ENCODE measurements at regions not wholly inside any gene's neighbourhood (a gene's known extent, or its start where the extent isn't known, plus 50 kb on each side); places are given as distances from the start of the nearest gene placed in this dataset.

DNA sequence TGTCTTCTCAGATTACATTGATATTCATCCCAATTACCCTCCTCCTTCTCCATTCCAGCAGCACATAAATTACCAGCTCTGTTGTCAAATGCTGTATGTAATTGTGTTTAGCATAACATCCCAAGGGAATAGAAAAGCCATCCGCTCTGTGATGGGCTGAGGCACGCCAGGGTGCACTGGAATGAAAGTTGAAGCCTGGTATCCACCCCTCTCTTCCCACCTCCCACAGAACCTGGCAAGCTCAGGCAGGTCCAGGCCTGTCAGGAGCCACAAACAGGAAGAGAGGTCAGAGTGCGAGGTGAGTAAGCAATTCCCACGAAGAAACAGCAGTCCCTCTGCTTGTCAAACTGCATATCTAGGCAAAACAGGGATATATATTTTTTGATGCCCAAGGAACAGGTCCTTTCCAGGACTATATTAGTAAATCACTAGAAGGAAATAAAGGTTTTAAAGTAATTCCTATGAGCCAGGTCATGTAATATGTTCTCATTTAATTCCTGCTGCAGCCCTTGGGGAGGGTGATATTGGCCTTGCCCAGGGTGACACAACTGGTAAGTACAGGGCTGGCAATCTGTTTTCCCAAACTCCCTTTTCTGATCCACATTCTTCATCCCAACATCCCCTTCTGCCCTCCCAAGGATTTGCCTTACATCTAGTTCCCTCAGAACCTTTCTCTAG lies 155.6 kb upstream of the GHITM start:
- DNase-seq (no peak), ATAC-seq (no peak)

DNA sequence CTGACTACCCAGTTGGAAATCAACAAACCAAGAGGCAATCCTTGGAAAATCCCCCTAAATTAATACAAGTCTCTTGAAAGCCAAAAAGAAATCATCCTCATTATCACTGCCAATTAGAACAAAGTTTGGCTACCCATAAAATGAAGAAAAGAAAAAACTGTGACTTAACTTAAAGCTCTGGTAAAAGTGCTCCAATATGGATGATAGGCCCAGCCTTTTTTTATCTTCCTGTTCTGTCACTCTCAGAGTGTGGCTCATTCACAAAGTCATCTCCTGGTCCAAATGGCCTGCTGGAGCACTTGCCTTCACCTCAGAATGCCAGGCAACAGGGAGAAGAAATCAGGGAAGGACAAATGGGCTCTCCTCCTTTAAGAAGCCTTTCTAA lies 155.1 kb upstream of the GHITM start:
- H3K9me3 Mint-ChIP-seq = no peaks in the 10 kb centered on the region
- no peak overlapping the region for H3K27ac Mint-ChIP-seq
- no peak for DNase-seq
- no peaks in the 10 kb centered on the region for H3K27me3 Mint-ChIP-seq
- H3K4me1 Mint-ChIP-seq = no peaks in the 10 kb centered on the region
- H3K4me3 Mint-ChIP-seq = no peak overlapping the region
- no peak for ATAC-seq

More for the DNA sequence above, 155.6 kb upstream of the GHITM start:
- Mint-ChIP-seq H3K27ac (peak overlapping the region; percentile 15 to 71), H3K27me3 (no peaks in the 10 kb centered on the region), H3K4me3 (no peak overlapping the region), H3K9me3 (no peaks in the 10 kb centered on the region), H3K4me1 (no peaks in the 10 kb centered on the region)

DNA sequence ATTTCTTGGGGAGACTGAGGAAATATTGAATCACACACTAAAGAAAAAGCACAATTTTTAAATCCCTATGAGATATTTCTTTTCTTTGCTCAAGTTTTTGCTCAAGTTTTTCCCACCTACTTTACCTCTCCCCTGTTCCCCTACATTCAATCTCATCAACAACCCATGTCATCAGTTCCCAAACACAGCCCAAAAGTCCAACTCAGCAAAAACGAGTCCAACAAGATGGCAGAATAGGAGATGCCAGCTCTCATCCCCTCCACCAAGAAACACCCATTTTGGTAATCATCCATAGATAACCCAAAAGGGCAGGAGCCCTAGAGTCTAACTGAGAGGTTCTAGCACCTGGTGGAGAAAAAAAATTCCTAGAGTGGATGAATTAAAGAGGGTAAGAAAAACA lies 152.5 kb upstream of the GHITM start:
- H3K27me3 Mint-ChIP-seq = no peaks in the 10 kb centered on the region

DNA sequence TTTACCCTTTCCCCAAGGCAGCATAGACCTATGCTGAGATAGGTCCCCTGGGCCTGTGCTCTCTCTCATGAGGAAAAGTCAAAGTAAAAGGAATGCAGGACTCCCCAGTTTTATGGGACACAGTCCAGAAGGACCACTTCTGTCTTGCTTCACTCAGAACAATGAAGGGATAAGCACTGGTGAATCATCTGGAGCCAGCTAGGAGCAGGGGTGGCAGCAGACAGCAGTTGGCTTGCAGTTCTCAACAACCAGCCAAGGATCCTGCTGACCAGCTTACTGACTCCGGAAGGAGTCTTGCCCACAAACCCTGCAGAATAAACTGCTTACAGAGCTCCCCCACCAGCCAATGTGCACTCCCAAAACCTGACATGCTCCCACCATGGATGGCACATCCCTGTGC lies 152.1 kb upstream of the GHITM start:
- no peak overlapping the region for H3K4me3 Mint-ChIP-seq
- H3K4me1 Mint-ChIP-seq = no peaks in the 10 kb centered on the region
- ATAC-seq (no peak), DNase-seq (no peak)
- H3K27ac Mint-ChIP-seq = peak overlapping the region in 1 of 2 donors; percentile 79
- no peaks in the 10 kb centered on the region for H3K9me3 Mint-ChIP-seq
- no peaks in the 10 kb centered on the region for H3K27me3 Mint-ChIP-seq

More for the DNA sequence above, 152.5 kb upstream of the GHITM start:
- Mint-ChIP-seq H3K4me1 (no peaks in the 10 kb centered on the region), H3K4me3 (no peak overlapping the region), H3K9me3 (no peaks in the 10 kb centered on the region), H3K27ac (no peak overlapping the region)
- no peak for DNase-seq
- no peak for ATAC-seq

DNA sequence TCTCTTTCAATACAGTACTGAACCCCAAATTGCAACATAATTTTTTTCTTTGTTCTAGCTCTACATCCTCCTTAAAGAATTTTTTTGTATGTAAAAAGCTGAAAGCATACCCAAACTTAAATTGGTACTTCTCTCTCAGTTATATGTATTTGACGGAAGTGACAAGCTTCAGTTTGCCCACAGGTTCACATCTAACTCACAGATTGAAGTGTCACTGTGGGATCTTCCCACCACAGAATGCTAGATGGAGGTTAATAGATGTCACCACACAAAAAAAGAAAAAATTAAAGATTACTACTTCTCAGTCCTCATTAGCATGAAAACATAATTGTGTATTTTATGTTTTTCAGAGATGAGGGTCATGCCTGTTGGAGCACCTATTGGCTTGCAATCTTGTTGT lies 150.9 kb upstream of the GHITM start:
- no peak overlapping the region for H3K4me3 Mint-ChIP-seq
- no peaks in the 10 kb centered on the region for H3K4me1 Mint-ChIP-seq
- DNase-seq (no peak), ATAC-seq (no peak)
- H3K27ac Mint-ChIP-seq = no peak overlapping the region
- H3K27me3 Mint-ChIP-seq = no peaks in the 10 kb centered on the region
- no peaks in the 10 kb centered on the region for H3K9me3 Mint-ChIP-seq

DNA sequence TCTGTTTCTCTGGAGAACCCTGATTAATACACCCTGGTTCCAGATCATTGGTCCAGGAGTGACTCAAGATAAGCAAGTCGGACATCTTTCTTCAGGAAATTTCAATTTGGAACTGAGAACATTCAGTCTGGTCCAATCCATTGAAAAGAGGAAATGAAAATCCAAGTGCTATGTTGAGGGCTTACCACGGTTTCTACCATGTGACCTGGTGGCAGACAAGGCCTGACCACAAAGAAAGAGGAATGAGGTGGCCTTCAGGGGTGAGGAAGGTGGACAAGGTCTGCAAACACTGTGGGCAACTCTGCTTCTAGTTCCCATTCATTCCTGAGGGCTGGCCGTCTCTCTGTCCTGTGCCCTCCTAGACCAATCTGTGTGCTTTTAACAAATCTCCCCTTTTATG lies 149.2 kb upstream of the GHITM start:
- DNase-seq (no peak), ATAC-seq (no peak)
- Mint-ChIP-seq H3K27me3 (no peaks in the 10 kb centered on the region), H3K9me3 (no peaks in the 10 kb centered on the region), H3K4me1 (no peaks in the 10 kb centered on the region), H3K27ac (no peak overlapping the region), H3K4me3 (no peak overlapping the region)

DNA sequence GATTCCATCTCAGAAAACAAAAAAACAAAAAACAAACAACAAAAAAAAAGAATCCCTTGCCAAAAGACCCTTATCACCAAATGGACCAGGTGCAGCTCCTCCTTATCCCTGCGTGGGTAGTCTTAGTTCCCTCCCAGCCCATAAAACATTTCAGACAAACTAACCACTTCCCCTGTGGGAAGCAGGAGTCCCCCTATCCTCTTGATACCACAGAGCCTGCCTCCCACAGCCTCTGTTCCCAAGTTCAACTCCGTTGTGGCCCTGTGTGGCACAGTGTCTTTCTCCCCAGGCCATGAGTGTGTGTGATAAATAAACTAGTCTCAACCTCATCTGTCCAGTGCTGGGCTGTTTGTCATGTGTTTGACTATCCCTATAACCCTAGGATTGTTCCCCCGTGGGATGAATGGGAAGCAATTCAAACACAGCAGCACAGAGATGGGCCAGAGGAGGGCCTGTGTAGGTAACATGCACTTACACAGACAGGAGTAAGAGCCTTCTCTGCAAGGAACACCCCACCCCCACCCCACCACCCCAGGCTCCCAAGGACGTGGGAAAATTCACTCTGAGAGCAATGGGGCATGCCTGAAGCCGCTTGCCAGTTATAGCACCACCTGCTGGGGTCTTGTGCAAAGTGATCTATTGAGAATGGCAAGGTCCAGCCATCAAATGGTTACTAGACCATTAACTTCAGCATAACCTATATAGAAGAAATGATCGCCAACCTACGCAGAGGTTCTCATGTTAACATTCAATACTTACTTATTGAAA lies 147.1 kb upstream of the GHITM start:
- Mint-ChIP-seq H3K9me3 (no peaks in the 10 kb centered on the region), H3K4me3 (no peak overlapping the region), H3K27ac (no peak overlapping the region), H3K4me1 (no peaks in the 10 kb centered on the region), H3K27me3 (no peaks in the 10 kb centered on the region)
- ATAC-seq (no peak), DNase-seq (no peak)

DNA sequence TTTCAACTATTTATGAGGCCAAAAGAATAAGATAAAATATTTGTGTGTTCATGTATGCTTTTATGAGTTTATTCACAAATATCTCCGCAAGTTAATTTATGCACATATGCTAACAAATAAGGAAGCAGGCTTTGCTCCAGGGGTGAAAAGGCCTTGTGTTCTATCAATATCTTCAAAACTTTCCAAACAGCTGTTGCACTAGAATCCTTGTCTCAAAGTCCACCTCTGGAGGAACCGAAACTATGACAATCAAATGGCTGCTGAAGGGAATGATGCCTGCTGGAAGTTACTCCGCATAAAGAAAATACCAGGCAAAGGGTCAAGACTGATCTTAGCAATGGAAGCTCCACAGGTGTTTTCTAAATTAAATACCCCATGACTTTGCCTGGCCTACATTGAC lies 145.0 kb upstream of the GHITM start:
- Mint-ChIP-seq H3K9me3 (no peaks in the 10 kb centered on the region), H3K27me3 (peaks cover 9% of the 10 kb centered on the region), H3K4me1 (no peaks in the 10 kb centered on the region), H3K27ac (no peak overlapping the region), H3K4me3 (no peak overlapping the region)
- DNase-seq = no peak
- no peak for ATAC-seq

DNA sequence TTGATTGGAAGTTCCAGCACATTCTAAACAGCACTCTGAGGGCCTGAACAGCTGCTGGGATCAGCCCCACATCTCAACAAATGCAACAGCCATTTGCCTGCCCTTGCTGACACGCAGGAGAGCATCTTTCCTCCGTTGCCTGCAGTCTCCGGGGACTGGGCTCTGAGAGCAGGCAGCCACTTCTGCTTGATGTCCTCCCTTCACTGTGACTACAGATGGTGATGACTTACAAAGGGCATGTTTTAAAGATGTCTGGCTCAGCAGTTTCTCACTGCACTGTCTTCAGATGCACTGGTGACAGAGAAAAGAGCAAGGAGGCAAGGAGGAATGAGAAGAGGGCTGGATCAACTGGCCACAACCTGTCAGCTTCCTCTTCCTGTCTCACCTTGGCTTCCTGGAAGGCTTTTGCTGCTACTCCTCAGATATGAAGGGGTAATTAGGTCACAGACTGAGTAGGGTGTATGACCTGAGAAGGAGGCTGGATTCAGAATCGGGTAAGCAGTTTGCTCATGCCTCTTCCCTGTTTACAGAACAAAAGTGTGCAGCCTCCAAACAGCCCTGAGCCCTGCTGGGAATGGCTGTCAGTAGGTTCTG lies 143.5 kb upstream of the GHITM start:
- peaks cover 10% of the 10 kb centered on the region for H3K27me3 Mint-ChIP-seq
- no peak overlapping the region for H3K4me3 Mint-ChIP-seq
- no peaks in the 10 kb centered on the region for H3K9me3 Mint-ChIP-seq
- no peak overlapping the region for H3K27ac Mint-ChIP-seq
- DNase-seq = no peak
- no peak for ATAC-seq
- H3K4me1 Mint-ChIP-seq = no peaks in the 10 kb centered on the region

DNA sequence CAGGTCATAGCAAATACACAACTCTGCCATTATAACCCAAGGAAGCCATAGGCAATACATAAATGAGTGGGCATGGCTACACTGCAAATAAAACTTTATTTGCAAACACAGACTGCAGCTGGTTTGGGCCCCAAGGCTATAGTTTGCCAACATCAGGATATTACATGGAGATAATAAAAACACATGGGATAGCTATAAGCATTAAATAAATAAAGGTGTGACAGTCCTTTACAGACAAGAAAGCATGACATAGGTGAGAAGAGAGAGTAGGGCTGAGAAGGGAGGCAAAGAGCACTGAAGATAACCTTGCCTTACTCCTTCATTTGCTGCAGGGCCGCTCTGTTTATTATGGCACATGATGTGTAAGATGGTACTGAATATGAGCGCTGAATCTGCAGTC lies 135.1 kb upstream of the GHITM start:
- H3K9me3 Mint-ChIP-seq = no peaks in the 10 kb centered on the region
- no peaks in the 10 kb centered on the region for H3K4me1 Mint-ChIP-seq
- no peak overlapping the region for H3K27ac Mint-ChIP-seq
- DNase-seq (no peak), ATAC-seq (no peak)
- H3K4me3 Mint-ChIP-seq = no peak overlapping the region
- H3K27me3 Mint-ChIP-seq = peaks cover 19% of the 10 kb centered on the region

DNA sequence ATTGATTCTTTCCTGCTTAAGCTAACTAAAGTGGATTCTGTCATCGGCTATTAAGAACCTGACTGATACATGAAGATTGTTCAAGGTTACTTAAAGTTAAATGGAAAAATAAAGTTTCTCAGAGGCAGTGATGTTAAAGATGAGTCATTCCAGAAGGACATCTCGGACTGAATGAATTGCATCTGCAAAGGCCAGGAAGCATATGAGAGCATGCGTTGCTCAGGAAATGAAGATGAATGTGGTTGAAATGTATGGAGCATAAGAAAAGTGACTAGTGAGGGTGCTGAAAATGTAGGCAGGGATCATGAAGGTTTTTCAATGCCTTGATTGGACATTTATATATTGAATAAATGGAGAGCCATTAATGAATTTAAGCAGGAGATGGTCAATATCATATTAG lies 133.9 kb upstream of the GHITM start:
- no peaks in the 10 kb centered on the region for H3K9me3 Mint-ChIP-seq
- H3K4me3 Mint-ChIP-seq = no peak overlapping the region
- no peak overlapping the region for H3K27ac Mint-ChIP-seq

DNA sequence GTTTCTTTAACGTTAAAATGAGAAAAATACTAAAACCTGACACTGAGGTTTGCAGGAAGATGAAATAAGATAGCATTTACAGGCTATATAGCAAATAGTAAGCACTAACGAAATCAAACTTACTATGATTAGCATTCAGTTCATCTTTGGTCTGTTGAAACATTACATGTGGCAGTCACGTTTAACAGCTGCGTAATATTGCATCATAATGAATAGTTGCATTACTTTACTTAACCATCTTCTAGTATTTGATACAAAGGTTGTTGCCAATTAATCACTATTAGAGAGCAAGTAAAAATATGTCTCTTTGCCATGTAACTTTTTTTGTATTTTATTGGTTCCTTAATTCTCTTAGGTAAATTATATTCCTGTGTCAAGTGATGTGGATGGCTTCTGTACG lies 131.8 kb upstream of the GHITM start:
- Mint-ChIP-seq H3K9me3 (no peaks in the 10 kb centered on the region), H3K27ac (no peak overlapping the region), H3K4me1 (no peaks in the 10 kb centered on the region), H3K27me3 (peaks cover 25% of the 10 kb centered on the region), H3K4me3 (no peak overlapping the region)
- no peak for ATAC-seq
- no peak for DNase-seq

More for the DNA sequence above, 133.9 kb upstream of the GHITM start:
- DNase-seq = no peak
- no peaks in the 10 kb centered on the region for H3K4me1 Mint-ChIP-seq
- ATAC-seq = no peak
- peaks cover 19% of the 10 kb centered on the region for H3K27me3 Mint-ChIP-seq

DNA sequence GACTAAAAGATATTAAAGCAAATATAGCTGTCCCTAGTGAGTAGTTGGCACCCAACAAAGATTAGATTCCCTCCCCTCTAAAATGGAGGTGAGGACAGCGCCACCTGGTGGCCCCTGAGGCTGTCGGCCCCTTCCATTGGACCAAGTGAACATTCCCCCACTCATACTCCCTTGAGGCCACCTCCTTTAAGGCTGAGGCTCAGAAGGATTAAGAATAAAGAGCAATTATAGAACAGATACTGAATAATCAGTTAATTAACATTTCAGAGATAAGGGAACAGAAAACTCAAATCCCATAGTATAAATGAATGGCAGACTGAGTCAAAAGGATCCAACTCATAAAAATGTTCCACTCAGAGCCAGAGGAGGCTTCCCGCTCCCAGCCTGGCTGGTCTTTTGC lies 130.4 kb upstream of the GHITM start:
- Mint-ChIP-seq H3K27me3 (peaks cover 32% of the 10 kb centered on the region), H3K4me1 (no peaks in the 10 kb centered on the region), H3K27ac (no peak overlapping the region), H3K4me3 (no peak overlapping the region), H3K9me3 (no peaks in the 10 kb centered on the region)
- DNase-seq (peak; percentile 15 to 19), ATAC-seq (peak; percentile 54)

DNA sequence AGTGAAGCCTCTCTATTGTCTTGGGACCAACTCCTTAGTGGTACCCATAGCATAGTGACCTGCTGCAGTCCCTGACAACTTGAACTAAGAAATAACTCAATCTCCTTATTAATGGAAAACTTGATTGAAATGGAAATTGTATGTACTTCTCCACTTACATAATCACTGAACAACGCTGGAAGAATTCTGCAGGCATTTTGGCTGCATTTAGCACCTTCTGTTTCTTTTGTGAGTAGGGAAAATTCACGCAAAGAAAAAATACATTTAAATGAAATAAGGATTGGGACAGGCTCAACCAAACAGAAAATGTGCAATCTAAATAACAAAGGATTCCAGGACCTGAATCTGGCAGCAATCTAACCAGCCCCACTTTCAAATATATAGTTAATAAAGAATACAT lies 126.9 kb upstream of the GHITM start:
- Mint-ChIP-seq H3K27ac (no peak overlapping the region), H3K4me1 (no peaks in the 10 kb centered on the region), H3K27me3 (peaks cover 49% of the 10 kb centered on the region), H3K4me3 (no peak overlapping the region), H3K9me3 (no peaks in the 10 kb centered on the region)
- DNase-seq (no peak), ATAC-seq (no peak)

DNA sequence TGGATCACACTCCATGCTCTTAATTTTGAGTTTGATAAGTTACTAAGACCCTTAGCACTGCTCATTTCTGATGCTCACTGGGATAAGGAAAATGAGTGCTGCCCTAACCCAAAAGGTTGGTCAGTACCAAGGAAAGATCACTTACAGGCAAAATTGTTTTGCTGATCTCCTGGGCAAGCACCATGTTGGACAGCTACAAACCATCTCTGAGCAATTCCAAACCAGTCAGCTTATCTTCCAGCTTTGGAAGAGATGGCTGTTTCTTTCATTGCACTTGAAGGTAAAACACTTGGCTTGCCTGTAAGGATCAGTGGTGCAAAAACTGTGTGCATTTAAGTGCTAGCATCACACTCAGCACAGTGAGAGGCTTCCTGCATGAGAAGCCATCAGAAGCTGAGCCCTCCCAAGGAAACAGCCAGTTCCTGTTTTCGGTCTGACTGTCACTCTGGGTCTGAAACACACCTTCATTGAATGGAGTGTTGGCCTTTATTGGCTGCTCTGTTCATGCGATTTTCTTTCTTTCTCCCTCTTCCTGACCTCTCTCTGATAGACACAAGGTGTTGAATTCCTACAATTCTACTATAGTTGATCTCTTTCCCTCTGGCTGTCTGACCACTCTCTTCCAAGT lies 126.4 kb upstream of the GHITM start:
- peaks cover 54% of the 10 kb centered on the region for H3K27me3 Mint-ChIP-seq
- peaks cover 0 to 5% of the 10 kb centered on the region in 2 donors for H3K9me3 Mint-ChIP-seq
- DNase-seq (no peak), ATAC-seq (no peak)
- H3K27ac Mint-ChIP-seq = no peak overlapping the region
- H3K4me1 Mint-ChIP-seq = no peaks in the 10 kb centered on the region
- H3K4me3 Mint-ChIP-seq = no peak overlapping the region
